IMR-90 (cell line): ENCODE measurements at regions not wholly inside any gene's neighbourhood (a gene's known extent, or its start where the extent isn't known, plus 50 kb on each side); places are given as distances from the start of the nearest gene placed in this dataset.

Experiments
- ELK1 ChIP-seq: fragments of 150-350 bp; IDR thresholded peaks from 2 replicates; pipeline ENCODE4 v1.6.1; 2016; ENCODE audit warnings: low read depth, mild to moderate bottlenecking, low read length, moderate library complexity, borderline replicate concordance
- FOS ChIP-seq: fragments of 150-350 bp; IDR thresholded peaks from 2 replicates; pipeline ENCODE4 v1.6.1; 2016; ENCODE audit warnings: low read depth, low read length
- NFE2L2 ChIP-seq: fragments of 150-350 bp; IDR thresholded peaks from 2 replicates; pipeline ENCODE4 v1.6.1; 2016; ENCODE audit warnings: low read depth, mild to moderate bottlenecking, low read length
- POLR2A ChIP-seq: IDR thresholded peaks from 2 replicates; pipeline ENCODE4 v1.6.1; 2012; ENCODE audit warnings: mild to moderate bottlenecking, low read depth, low read length
- RAD21 ChIP-seq: IDR thresholded peaks from 2 replicates; pipeline ENCODE4 v1.6.1; 2012; ENCODE audit warnings: low read length, improper control_type of control experiment
- RCOR1 ChIP-seq: IDR thresholded peaks from 2 replicates; pipeline ENCODE4 v1.6.1; 2012; ENCODE audit warnings: mild to moderate bottlenecking, low read length, improper control_type of control experiment; ENCODE audit not compliant: insufficient replicate concordance
- USF2 ChIP-seq: fragments of 150-350 bp; IDR thresholded peaks from 2 replicates; pipeline ENCODE4 v1.6.1; 2017; ENCODE audit warnings: mild to moderate bottlenecking, antibody characterized with exemption, low read length, low read depth
- TF ChIP-seq, protein P1 (sequence below): conservative IDR thresholded peaks from 2 replicates; pipeline ENCODE4 v1.5.1; 2012; ENCODE audit warnings: mild to moderate bottlenecking, low read depth, low read length, improper control_type of control experiment

GRCh38 chr4:164343472-164343976 lies 410.4 kb upstream of the SMIM31 start:
- TF ChIP-seq, protein P1, sequence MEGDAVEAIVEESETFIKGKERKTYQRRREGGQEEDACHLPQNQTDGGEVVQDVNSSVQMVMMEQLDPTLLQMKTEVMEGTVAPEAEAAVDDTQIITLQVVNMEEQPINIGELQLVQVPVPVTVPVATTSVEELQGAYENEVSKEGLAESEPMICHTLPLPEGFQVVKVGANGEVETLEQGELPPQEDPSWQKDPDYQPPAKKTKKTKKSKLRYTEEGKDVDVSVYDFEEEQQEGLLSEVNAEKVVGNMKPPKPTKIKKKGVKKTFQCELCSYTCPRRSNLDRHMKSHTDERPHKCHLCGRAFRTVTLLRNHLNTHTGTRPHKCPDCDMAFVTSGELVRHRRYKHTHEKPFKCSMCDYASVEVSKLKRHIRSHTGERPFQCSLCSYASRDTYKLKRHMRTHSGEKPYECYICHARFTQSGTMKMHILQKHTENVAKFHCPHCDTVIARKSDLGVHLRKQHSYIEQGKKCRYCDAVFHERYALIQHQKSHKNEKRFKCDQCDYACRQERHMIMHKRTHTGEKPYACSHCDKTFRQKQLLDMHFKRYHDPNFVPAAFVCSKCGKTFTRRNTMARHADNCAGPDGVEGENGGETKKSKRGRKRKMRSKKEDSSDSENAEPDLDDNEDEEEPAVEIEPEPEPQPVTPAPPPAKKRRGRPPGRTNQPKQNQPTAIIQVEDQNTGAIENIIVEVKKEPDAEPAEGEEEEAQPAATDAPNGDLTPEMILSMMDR = no peak
- TF ChIP-seq POLR2A (no peak), RAD21 (no peak), NFE2L2 (no peak), USF2 (no peak), ELK1 (no peak), RCOR1 (no peak), FOS (no peak)
